H1 (cell line): ENCODE measurements at regions not wholly inside any gene's neighbourhood (a gene's known extent, or its start where the extent isn't known, plus 50 kb on each side); places are given as distances from the start of the nearest gene placed in this dataset.

Experiments used
- ATF2 ChIP-seq: IDR thresholded peaks from 2 replicates; pipeline ENCODE4 v1.6.1; 2012; ENCODE audit warnings: low read length, inconsistent platforms
- BRCA1 ChIP-seq: IDR thresholded peaks from 2 replicates; pipeline ENCODE4 v1.6.1; 2012; ENCODE audit warnings: low read depth, low read length, improper control_type of control experiment
- CBX8 ChIP-seq: fragments of 300-800, 300-1000 bp; sonication (generic); IDR thresholded peaks from 2 replicates; pipeline ENCODE4 v1.7.1; 2016; ENCODE audit warnings: low read depth, low read length, borderline replicate concordance
- CHD1 ChIP-seq: IDR thresholded peaks from 2 replicates; pipeline ENCODE4 v1.6.1; 2012; ENCODE audit warnings: low read depth, low read length, improper control_type of control experiment
- EGR1 ChIP-seq: IDR thresholded peaks from 2 replicates; pipeline ENCODE4 v1.6.1; 2011; ENCODE audit warnings: low read depth, low read length, borderline replicate concordance
- KDM4A ChIP-seq: IDR thresholded peaks from one replicate; pipeline ENCODE4 v1.7.1; 2012; ENCODE audit warnings: low read depth, mild to moderate bottlenecking, moderate library complexity, low read length, inconsistent platforms; ENCODE audit not compliant: severe bottlenecking
- RNF2 ChIP-seq: fragments of 200-900, 300-1000 bp; sonication (generic); IDR thresholded peaks from 2 replicates; pipeline ENCODE4 v1.7.1; 2016; ENCODE audit warnings: borderline replicate concordance, low read depth, mild to moderate bottlenecking, antibody characterized with exemption, low read length; ENCODE audit not compliant: poor library complexity, severe bottlenecking; ENCODE audit errors: missing control alignments
- RXRA ChIP-seq: IDR thresholded peaks from 2 replicates; pipeline ENCODE4 v1.6.1; 2011; ENCODE audit warnings: low read depth, mild to moderate bottlenecking, low read length, moderate library complexity; ENCODE audit not compliant: insufficient read depth
- SIN3A ChIP-seq, 2 experiments: IDR thresholded peaks in 1 of 2; conservative IDR thresholded peaks in 1 of 2; 2 replicates each; pipeline ENCODE4 v1.6.1; 2011 to 2012; ENCODE audit warnings: low read length in 2 of 2, improper control_type of control experiment in 1 of 2, low read depth in 1 of 2, mild to moderate bottlenecking in 1 of 2
- SRF ChIP-seq: IDR thresholded peaks from 2 replicates; pipeline ENCODE4 v1.6.1; 2011; ENCODE audit warnings: mild to moderate bottlenecking, low read depth, low read length, moderate library complexity

- TF ChIP-seq ATF2, result no peak
- TF ChIP-seq CBX8, result no peak
- no peak for TF ChIP-seq RXRA
- TF ChIP-seq EGR1, result no peak
- no peak for TF ChIP-seq KDM4A
- no peak for TF ChIP-seq RNF2
- TF ChIP-seq CHD1, result no peak
- no peak for TF ChIP-seq SIN3A (conservative IDR thresholded peaks at IDR 0.05 in 1 of 2, IDR thresholded peaks at IDR 0.05 in 1 of 2; ENCODE audit: low read depth in 1 of 2, low read length in 2 of 2)
- TF ChIP-seq BRCA1, result no peak
- no peak for TF ChIP-seq SRF
Observed at GRCh38 chr15:53107855-53108254, 317.7 kb upstream of the ONECUT1 start (continued).
